ENCODE measurements at regions not wholly inside any gene's neighbourhood (a gene's known extent, or its start where the extent isn't known, plus 50 kb on each side); places are given as distances from the start of the nearest gene placed in this dataset.

DNA sequence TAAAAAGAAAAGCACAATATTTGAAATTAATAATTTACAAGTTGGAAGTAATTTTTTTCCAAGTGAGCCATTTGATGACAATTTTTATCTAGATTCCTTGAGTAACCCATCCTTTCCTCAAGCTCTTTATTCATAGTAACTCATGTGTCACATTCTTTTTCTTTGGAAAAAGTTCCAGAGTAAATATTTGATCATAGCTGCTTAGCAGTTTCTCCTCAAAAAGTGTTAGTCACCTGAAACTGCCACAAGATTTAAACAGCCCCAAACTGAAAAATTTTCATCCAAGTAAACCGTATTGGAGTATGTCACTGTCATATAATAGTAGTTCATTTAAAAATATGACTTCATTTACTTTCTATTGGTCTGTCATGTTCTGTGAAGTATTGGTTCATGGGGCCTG lies 94.6 kb upstream of the CASK start:
- TF ChIP-seq, protein P1, sequence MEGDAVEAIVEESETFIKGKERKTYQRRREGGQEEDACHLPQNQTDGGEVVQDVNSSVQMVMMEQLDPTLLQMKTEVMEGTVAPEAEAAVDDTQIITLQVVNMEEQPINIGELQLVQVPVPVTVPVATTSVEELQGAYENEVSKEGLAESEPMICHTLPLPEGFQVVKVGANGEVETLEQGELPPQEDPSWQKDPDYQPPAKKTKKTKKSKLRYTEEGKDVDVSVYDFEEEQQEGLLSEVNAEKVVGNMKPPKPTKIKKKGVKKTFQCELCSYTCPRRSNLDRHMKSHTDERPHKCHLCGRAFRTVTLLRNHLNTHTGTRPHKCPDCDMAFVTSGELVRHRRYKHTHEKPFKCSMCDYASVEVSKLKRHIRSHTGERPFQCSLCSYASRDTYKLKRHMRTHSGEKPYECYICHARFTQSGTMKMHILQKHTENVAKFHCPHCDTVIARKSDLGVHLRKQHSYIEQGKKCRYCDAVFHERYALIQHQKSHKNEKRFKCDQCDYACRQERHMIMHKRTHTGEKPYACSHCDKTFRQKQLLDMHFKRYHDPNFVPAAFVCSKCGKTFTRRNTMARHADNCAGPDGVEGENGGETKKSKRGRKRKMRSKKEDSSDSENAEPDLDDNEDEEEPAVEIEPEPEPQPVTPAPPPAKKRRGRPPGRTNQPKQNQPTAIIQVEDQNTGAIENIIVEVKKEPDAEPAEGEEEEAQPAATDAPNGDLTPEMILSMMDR (IDR thresholded peaks at IDR 0.05; ENCODE audit: low read length): no peak
- no peak for TF ChIP-seq EZH2 (IDR thresholded peaks at IDR 0.05; ENCODE audit: borderline replicate concordance, low read length)

Data from OCI-LY1 (cell line).